HG03175 (cell line): ENCODE measurements at regions not wholly inside any gene's neighbourhood (a gene's known extent, or its start where the extent isn't known, plus 50 kb on each side); places are given as distances from the start of the nearest gene placed in this dataset.

Experiments
- ATAC-seq: cut with Tn5 transposase; IDR thresholded peaks from one replicate; pipeline ENCODE4 v1.9.1; 2021; ENCODE audit warnings: mild to moderate bottlenecking, moderate library complexity; ENCODE audit not compliant: unreplicated experiment

DNA sequence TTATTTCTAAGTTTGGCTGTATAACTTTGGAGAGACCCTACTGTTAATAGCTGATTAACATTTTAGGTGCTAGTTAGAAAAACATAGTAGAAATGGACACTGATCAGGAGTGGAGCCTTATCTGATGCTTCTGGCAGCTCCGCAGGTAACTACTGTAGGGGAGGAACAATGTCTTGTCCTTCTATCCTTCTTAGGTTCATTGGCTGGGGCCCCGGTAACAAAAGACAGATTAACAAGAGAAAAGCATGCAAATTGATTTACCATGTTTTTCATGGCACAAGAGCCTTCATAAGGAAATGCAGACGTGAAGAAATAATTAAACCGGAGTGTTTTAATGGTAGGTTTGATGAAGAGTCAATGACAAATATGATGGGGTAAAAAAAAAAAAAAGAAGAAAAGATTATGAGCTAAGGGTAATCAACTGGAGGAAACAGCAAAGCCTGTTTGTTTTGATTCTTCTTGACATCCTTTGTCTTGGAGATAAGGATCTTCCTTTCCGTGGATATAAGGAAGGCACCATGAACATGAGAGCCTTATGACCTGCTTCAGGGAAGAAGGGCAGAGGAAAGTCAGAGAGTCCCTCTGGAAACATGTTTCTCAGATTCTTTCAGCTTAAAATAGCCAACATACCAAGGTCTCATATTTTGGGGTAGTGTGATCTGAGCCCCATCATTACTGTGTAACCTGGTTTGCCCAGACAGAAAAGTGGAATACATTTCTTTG lies 62.4 kb upstream of the GCFC2 start:
- no peak for ATAC-seq

DNA sequence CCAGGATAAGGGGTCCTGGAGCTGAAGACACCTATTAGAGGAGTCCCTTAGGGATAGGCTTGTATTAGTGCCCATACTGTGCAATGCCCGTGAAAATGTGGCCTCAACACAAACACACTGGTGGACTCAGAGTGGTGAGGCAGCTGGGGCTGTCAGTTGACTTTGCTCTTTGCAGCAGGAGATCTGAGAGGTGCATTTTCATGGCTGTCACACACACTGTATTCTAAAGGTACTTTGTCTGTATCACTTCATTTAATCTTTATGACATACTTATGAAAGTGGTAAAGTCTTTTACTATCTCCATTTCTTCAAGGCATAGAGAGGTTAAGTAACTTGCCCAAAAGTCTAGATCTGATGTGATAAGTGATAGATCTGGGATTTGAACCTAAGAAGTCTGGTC lies 55.1 kb upstream of the GCFC2 start:
- ATAC-seq, result no peak

DNA sequence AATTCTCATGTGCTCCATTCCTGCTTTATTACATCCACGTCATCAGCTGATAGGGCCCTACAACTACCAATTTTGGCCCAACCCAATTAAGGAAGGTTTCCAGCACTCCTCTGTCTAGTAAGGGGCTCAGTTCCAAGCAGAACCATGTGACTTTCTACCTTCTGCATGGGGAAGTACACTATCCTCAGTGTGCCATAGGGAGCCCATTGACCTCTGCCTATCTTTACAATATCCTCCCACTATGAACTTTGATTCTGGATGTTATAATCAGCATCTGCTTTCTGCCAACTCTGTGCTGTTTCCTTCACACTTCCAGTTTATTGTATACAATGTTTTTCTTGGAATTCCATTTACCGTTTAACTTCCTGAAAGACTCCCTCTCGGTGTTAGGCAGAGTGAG lies 53.9 kb upstream of the GCFC2 start:
- ATAC-seq, result no peak
